ENCODE measurements at regions not wholly inside any gene's neighbourhood (a gene's known extent, or its start where the extent isn't known, plus 50 kb on each side); places are given as distances from the start of the nearest gene placed in this dataset.
"Not testable (repeated sequence)": the region's sequence is repeated elsewhere in the genome, so short reads cannot be mapped to it uniquely, and the experiment has no call there.

GRCh38 chr13:24982333-24982999, 113.5 kb upstream of the PABPC3 start:
- DNase-seq (ENCODE audit: extremely low spot score): no peak
- Histone ChIP-seq H3K4me3 (ENCODE audit: low read depth, low read length) (no peak overlapping the region), H3K4me1 (ENCODE audit: insufficient read depth) (no peaks in the 10 kb centered on the region), H3K27ac (ENCODE audit: low read depth) (no peak overlapping the region), H3K36me3 (ENCODE audit: insufficient read depth) (no peaks in the 10 kb centered on the region)
- WGBS: 56% methylated on average over 11 of the region's 11 CpGs

- Histone ChIP-seq H3K4me3 (ENCODE audit: low read depth, low read length) (no peak overlapping the region), H3K36me3 (ENCODE audit: insufficient read depth) (no peaks in the 10 kb centered on the region), H3K27ac (ENCODE audit: low read depth) (no peak overlapping the region), H3K4me1 (ENCODE audit: insufficient read depth) (no peaks in the 10 kb centered on the region)
- WGBS: 82% methylated on average over 8 of the region's 8 CpGs
- DNase-seq (ENCODE audit: extremely low spot score): no peak
Measured at GRCh38 chr13:24983094-24983493, 112.8 kb upstream of the PABPC3 start.

- Histone ChIP-seq H3K36me3 (ENCODE audit: insufficient read depth) (no peaks in the 10 kb centered on the region), H3K4me3 (ENCODE audit: low read depth, low read length) (no peak overlapping the region), H3K4me1 (ENCODE audit: insufficient read depth) (no peaks in the 10 kb centered on the region), H3K27ac (ENCODE audit: low read depth) (no peak overlapping the region)
- no peak for DNase-seq (ENCODE audit: extremely low spot score)
- WGBS: 75% methylated on average over 5 of the region's 5 CpGs
Measured at GRCh38 chr13:24984134-24984533, 111.8 kb upstream of the PABPC3 start.

GRCh38 chr13:24985107-24985506, 110.8 kb upstream of the PABPC3 start:
- no peak overlapping the region for H3K27ac ChIP-seq (ENCODE audit: low read depth)
- 80% methylated on average over 5 of the region's 5 CpGs for WGBS
- no peaks in the 10 kb centered on the region for H3K36me3 ChIP-seq (ENCODE audit: insufficient read depth)
- no peak overlapping the region for H3K4me3 ChIP-seq (ENCODE audit: low read depth, low read length)
- H3K4me1 ChIP-seq (ENCODE audit: insufficient read depth): no peaks in the 10 kb centered on the region
- no peak for DNase-seq (ENCODE audit: extremely low spot score)

- H3K4me3 ChIP-seq (ENCODE audit: low read depth, low read length): no peak overlapping the region
- no peak overlapping the region for H3K27ac ChIP-seq (ENCODE audit: low read depth)
- 67% methylated on average over 2 of the region's 2 CpGs for WGBS
- DNase-seq (ENCODE audit: extremely low spot score): no peak
- H3K4me1 ChIP-seq (ENCODE audit: insufficient read depth): no peaks in the 10 kb centered on the region
- H3K36me3 ChIP-seq (ENCODE audit: insufficient read depth): no peaks in the 10 kb centered on the region
Measured at GRCh38 chr13:24985896-24986295, 110.0 kb upstream of the PABPC3 start.

GRCh38 chr13:24986826-24987225, 109.1 kb upstream of the PABPC3 start:
- 85% methylated on average over 9 of the region's 9 CpGs for WGBS
- H3K36me3 ChIP-seq (ENCODE audit: insufficient read depth): no peaks in the 10 kb centered on the region
- no peak overlapping the region for H3K27ac ChIP-seq (ENCODE audit: low read depth)
- no peak overlapping the region for H3K4me3 ChIP-seq (ENCODE audit: low read depth, low read length)
- DNase-seq (ENCODE audit: extremely low spot score): no peak
- no peaks in the 10 kb centered on the region for H3K4me1 ChIP-seq (ENCODE audit: insufficient read depth)

GRCh38 chr13:24989959-24990358, 106.0 kb upstream of the PABPC3 start:
- 64% methylated on average over 6 of the region's 6 CpGs for WGBS

GRCh38 chr13:24992946-24993345, 103.0 kb upstream of the PABPC3 start:
- H3K4me1 ChIP-seq (ENCODE audit: insufficient read depth); H3K4me3 ChIP-seq (ENCODE audit: low read depth, low read length); H3K27ac ChIP-seq (ENCODE audit: low read depth); H3K36me3 ChIP-seq (ENCODE audit: insufficient read depth); DNase-seq (ENCODE audit: extremely low spot score): not testable (repeated sequence)
- WGBS: 83% methylated on average over 4 of the region's 4 CpGs

More at GRCh38 chr13:24989959-24990358, 106.0 kb upstream of the PABPC3 start:
- not testable (repeated sequence) for H3K4me1 ChIP-seq (ENCODE audit: insufficient read depth); H3K27ac ChIP-seq (ENCODE audit: low read depth); H3K36me3 ChIP-seq (ENCODE audit: insufficient read depth); H3K4me3 ChIP-seq (ENCODE audit: low read depth, low read length); DNase-seq (ENCODE audit: extremely low spot score)

GRCh38 chr13:24995225-24995804, 100.6 kb upstream of the PABPC3 start:
- no peak overlapping the region for H3K4me3 ChIP-seq (ENCODE audit: low read depth, low read length)
- H3K27ac ChIP-seq (ENCODE audit: low read depth): no peak overlapping the region
- WGBS: 13% methylated on average over 6 of the region's 6 CpGs
- no peak for DNase-seq (ENCODE audit: extremely low spot score)
- no peaks in the 10 kb centered on the region for H3K4me1 ChIP-seq (ENCODE audit: insufficient read depth)
- H3K36me3 ChIP-seq (ENCODE audit: insufficient read depth): no peaks in the 10 kb centered on the region

GRCh38 chr13:24997367-24997967, 98.5 kb upstream of the PABPC3 start:
- 25% methylated on average over 10 of the region's 10 CpGs for WGBS
- DNase-seq (ENCODE audit: extremely low spot score): no peak

GRCh38 chr13:24998433-24998832, 97.5 kb upstream of the PABPC3 start:
- DNase-seq (ENCODE audit: extremely low spot score): no peak
- no peaks in the 10 kb centered on the region for H3K36me3 ChIP-seq (ENCODE audit: insufficient read depth)
- 84% methylated on average over 8 of the region's 8 CpGs for WGBS

More at GRCh38 chr13:24997367-24997967, 98.5 kb upstream of the PABPC3 start:
- Histone ChIP-seq H3K4me1 (ENCODE audit: insufficient read depth) (no peaks in the 10 kb centered on the region), H3K36me3 (ENCODE audit: insufficient read depth) (no peaks in the 10 kb centered on the region), H3K4me3 (ENCODE audit: low read depth, low read length) (no peak overlapping the region), H3K27ac (ENCODE audit: low read depth) (no peak overlapping the region)

GRCh38 chr13:25001476-25002206, 94.3 kb upstream of the PABPC3 start:
- DNase-seq (ENCODE audit: extremely low spot score): no peak
- no peak overlapping the region for H3K4me3 ChIP-seq (ENCODE audit: low read depth, low read length)
- no peaks in the 10 kb centered on the region for H3K4me1 ChIP-seq (ENCODE audit: insufficient read depth)
- H3K27ac ChIP-seq (ENCODE audit: low read depth): no peak overlapping the region
- no peaks in the 10 kb centered on the region for H3K36me3 ChIP-seq (ENCODE audit: insufficient read depth)
- WGBS: 72% methylated on average over 11 of the region's 11 CpGs

More at GRCh38 chr13:24998433-24998832, 97.5 kb upstream of the PABPC3 start:
- Histone ChIP-seq H3K27ac (ENCODE audit: low read depth) (no peak overlapping the region), H3K4me1 (ENCODE audit: insufficient read depth) (no peaks in the 10 kb centered on the region), H3K4me3 (ENCODE audit: low read depth, low read length) (no peak overlapping the region)

- H3K4me3 ChIP-seq (ENCODE audit: low read depth, low read length); H3K4me1 ChIP-seq (ENCODE audit: insufficient read depth); H3K27ac ChIP-seq (ENCODE audit: low read depth); H3K36me3 ChIP-seq (ENCODE audit: insufficient read depth); DNase-seq (ENCODE audit: extremely low spot score): not testable (repeated sequence)
- WGBS: 19% methylated on average over 14 of the region's 14 CpGs
Measured at GRCh38 chr13:25002311-25002710, 93.6 kb upstream of the PABPC3 start.

GRCh38 chr13:25004489-25004888, 91.4 kb upstream of the PABPC3 start:
- 85% methylated on average over 3 of the region's 10 CpGs for WGBS
- H3K4me1 ChIP-seq (ENCODE audit: insufficient read depth); H3K4me3 ChIP-seq (ENCODE audit: low read depth, low read length); DNase-seq (ENCODE audit: extremely low spot score); H3K36me3 ChIP-seq (ENCODE audit: insufficient read depth); H3K27ac ChIP-seq (ENCODE audit: low read depth): not testable (repeated sequence)

Data from urinary bladder (tissue), 3 donors.